PC-3 (cell line): ENCODE measurements at regions not wholly inside any gene's neighbourhood (a gene's known extent, or its start where the extent isn't known, plus 50 kb on each side); places are given as distances from the start of the nearest gene placed in this dataset.
"Not testable (repeated sequence)": the region's sequence is repeated elsewhere in the genome, so short reads cannot be mapped to it uniquely, and the experiment has no call there.

Experiments used
- ATAC-seq: fragments of 200-7000 bp; cut with Tn5 transposase; 2 replicates; pipeline ENCODE4 v1.9.1; 2020; ENCODE audit warnings: mild to moderate bottlenecking, moderate library complexity
- BruUV-seq: library from RNA; stranded (reverse); fragments of 400-500 nt; replicated peaks from 2 replicates; lab custom pipeline; 2021; lab: Mats Ljungman, UMichigan
- CTCF ChIA-PET: fragments of 300-600 bp; sonication (Branson Sonifier 250); formaldehyde crosslinking; loops from one replicate; lab custom pipeline; 2022; ENCODE audit warnings: antibody characterized with exemption; lab: Charles Lee
- POLR2A ChIA-PET: fragments of 300-600 bp; sonication (Branson Sonifier 250); formaldehyde crosslinking; loops from one replicate; lab custom pipeline; 2022; ENCODE audit warnings: antibody characterized with exemption; ENCODE audit not compliant: unreplicated experiment; lab: Charles Lee
- DNase-seq: peaks from one replicate; pipeline ENCODE4 v3.0.0-alpha.2; 2015
- H2AFZ ChIP-seq: fragments of 300-600 bp; sonication (generic); 2 replicates; pipeline ENCODE4 v1.6.0; 2016; ENCODE audit warnings: antibody characterized with exemption, low read length
- H3F3A ChIP-seq: fragments of 300-600 bp; sonication (generic); one replicate; pipeline ENCODE4 v1.6.0; 2017; ENCODE audit warnings: antibody characterized with exemption, low read length, control low read depth, mild to moderate bottlenecking; ENCODE audit not compliant: unreplicated experiment
- H3K27ac ChIP-seq: fragments of 300-600 bp; sonication (generic); 2 replicates; pipeline ENCODE4 v1.5.1; 2016; ENCODE audit warnings: mild to moderate bottlenecking, low read length
- H3K27me3 ChIP-seq: fragments of 300-600 bp; sonication (generic); 2 replicates; pipeline ENCODE4 v1.6.1; 2016; ENCODE audit warnings: low read length, mixed read lengths
- H3K36me3 ChIP-seq: fragments of 300-600 bp; sonication (generic); 2 replicates; pipeline ENCODE4 v1.6.1; 2016; ENCODE audit warnings: low read depth, mixed run types, low read length, mixed read lengths
- H3K4me1 ChIP-seq: fragments of 300-600 bp; sonication (generic); 2 replicates; pipeline ENCODE4 v1.5.1; 2016; ENCODE audit warnings: low read length; ENCODE audit not compliant: insufficient read depth
- H3K4me2 ChIP-seq: fragments of 300-600 bp; sonication (generic); 2 replicates; pipeline ENCODE4 v1.6.0; 2016; ENCODE audit warnings: low read length
- H3K4me3 ChIP-seq: fragments of 300-600 bp; sonication (generic); 2 replicates; pipeline ENCODE4 v1.5.1; 2016; ENCODE audit warnings: mild to moderate bottlenecking, low read length, mixed read lengths
- H3K79me2 ChIP-seq: fragments of 300-600 bp; sonication (generic); 2 replicates; pipeline ENCODE4 v1.6.1; 2017; ENCODE audit warnings: low read length, mixed read lengths
- H3K9ac ChIP-seq: fragments of 300-600 bp; sonication (generic); 2 replicates; pipeline ENCODE4 v1.6.0; 2016; ENCODE audit warnings: mild to moderate bottlenecking, low read length
- H3K9me2 ChIP-seq: fragments of 300-600 bp; sonication (generic); replicated peaks from 2 replicates; pipeline ENCODE4 v1.6.1; 2016; ENCODE audit warnings: mixed run types, low read length, mixed read lengths
- H3K9me3 ChIP-seq: fragments of 300-600 bp; sonication (generic); 2 replicates; pipeline ENCODE4 v1.6.1; 2016; ENCODE audit warnings: low read length, mixed read lengths
- H4K20me1 ChIP-seq: fragments of 300-600 bp; sonication (generic); 2 replicates; pipeline ENCODE4 v1.6.1; 2016; ENCODE audit warnings: low read length, mixed read lengths
- CTCF ChIP-seq: fragments of 300-600 bp; sonication (generic); conservative IDR thresholded peaks from 2 replicates; pipeline ENCODE4 v1.5.1; 2017; ENCODE audit warnings: antibody characterized with exemption, low read depth, mild to moderate bottlenecking, low read length
- EZH2 ChIP-seq: fragments of 300-600 bp; sonication (generic); IDR thresholded peaks from one replicate; pipeline ENCODE4 v1.6.1; 2017; ENCODE audit warnings: antibody characterized with exemption, mild to moderate bottlenecking, low read length; ENCODE audit not compliant: unreplicated experiment
- EZH2phosphoT487 ChIP-seq: fragments of 300-600 bp; sonication (generic); IDR thresholded peaks from 2 replicates; pipeline ENCODE4 v1.6.1; 2018; ENCODE audit warnings: mild to moderate bottlenecking, antibody characterized with exemption, low read length, borderline replicate concordance
- intact Hi-C: fragments of 100-400 bp; cut with micrococcal nuclease; formaldehyde crosslinking; loops from 2 replicates; pipeline ENCODE4 v1.9.0; 2023

GRCh38 chr4:82284858-82285805, 88.7 kb downstream of the HNRNPD start:
- POLR2A ChIA-PET: interaction anchor here (0.5 kb wide), 1 partner anchor 135 kb away, joined by 6 read pairs; no protein-coding TSS in a partner anchor
- H3K4me1 ChIP-seq: no peaks in the 10 kb centered on the region
- CTCF ChIA-PET: interaction anchor here (0.5 to 1.1 kb wide), 4 partner anchors 13 to 1030 kb away, joined by 3 to 7 read pairs (median 4); no protein-coding TSS in a partner anchor
- H3K79me2 ChIP-seq: no peaks in the 10 kb centered on the region
- H3K27ac ChIP-seq: no peak overlapping the region
- no peak overlapping the region for H3K9ac ChIP-seq
- intact Hi-C loops: loop anchor here (5.0 kb wide), 1 partner anchor 77 kb away; no protein-coding TSS in a partner anchor
- TF ChIP-seq CTCF: peak; percentile 72
- TF ChIP-seq EZH2: no peak
- no peaks in the 10 kb centered on the region for H3K9me3 ChIP-seq
- H3K4me2 ChIP-seq: peak overlapping the region; percentile 88
- no peaks in the 10 kb centered on the region for H3K27me3 ChIP-seq
- H2AFZ ChIP-seq: peak overlapping the region; percentile 96
- no peaks in the 10 kb centered on the region for H4K20me1 ChIP-seq
- no peaks in the 10 kb centered on the region for H3F3A ChIP-seq
- no peaks in the 10 kb centered on the region for H3K9me2 ChIP-seq
- ATAC-seq (peak; percentile 100), DNase-seq (peak; percentile 96)
- BruUV-seq: no TSS peak
- H3K4me3 ChIP-seq: peak overlapping the region; percentile 65
- no peaks in the 10 kb centered on the region for H3K36me3 ChIP-seq

GRCh38 chr4:82284475-82284857, 89.3 kb downstream of the HNRNPD start:
- H4K20me1 ChIP-seq: no peaks in the 10 kb centered on the region
- intact Hi-C loops: no loop called here
- ChIA-PET POLR2A (no interaction called here), CTCF (interaction anchor here (0.5 to 1.1 kb wide), 4 partner anchors 13 to 1029 kb away, joined by 3 to 7 read pairs (median 4); no protein-coding TSS in a partner anchor)
- peak overlapping the region; percentile 65 for H3K4me3 ChIP-seq
- H3K9me2 ChIP-seq: no peaks in the 10 kb centered on the region
- DNase-seq (no peak), ATAC-seq (no peak)
- no peak overlapping the region for H3K9ac ChIP-seq
- no peaks in the 10 kb centered on the region for H3K4me1 ChIP-seq
- H3K79me2 ChIP-seq: no peaks in the 10 kb centered on the region
- BruUV-seq: no TSS peak
- H3K4me2 ChIP-seq: peak overlapping the region; percentile 88
- no peaks in the 10 kb centered on the region for H3F3A ChIP-seq
- H3K9me3 ChIP-seq: no peaks in the 10 kb centered on the region
- H3K36me3 ChIP-seq: no peaks in the 10 kb centered on the region
- no peak overlapping the region for H3K27ac ChIP-seq
- peak overlapping the region; percentile 96 for H2AFZ ChIP-seq
- H3K27me3 ChIP-seq: no peaks in the 10 kb centered on the region
- TF ChIP-seq CTCF (no peak), EZH2 (no peak), EZH2phosphoT487 (no peak)

- no TSS peak for BruUV-seq
- no peak overlapping the region for H3K9ac ChIP-seq
- no peaks in the 10 kb centered on the region for H3K9me2 ChIP-seq
- H3K27me3 ChIP-seq: no peaks in the 10 kb centered on the region
- H4K20me1 ChIP-seq: no peaks in the 10 kb centered on the region
- no peak overlapping the region for H2AFZ ChIP-seq
- H3K36me3 ChIP-seq: no peaks in the 10 kb centered on the region
- ChIA-PET POLR2A (no interaction called here), CTCF (no interaction called here)
- no peak overlapping the region for H3K4me3 ChIP-seq
- H3K4me2 ChIP-seq: no peak overlapping the region
- ATAC-seq (no peak), DNase-seq (no peak)
- TF ChIP-seq EZH2 (no peak), EZH2phosphoT487 (no peak)
- no peaks in the 10 kb centered on the region for H3F3A ChIP-seq
- H3K79me2 ChIP-seq: no peaks in the 10 kb centered on the region
- intact Hi-C loops: no loop called here
- no peaks in the 10 kb centered on the region for H3K4me1 ChIP-seq
- H3K27ac ChIP-seq: no peak overlapping the region
- no peaks in the 10 kb centered on the region for H3K9me3 ChIP-seq
Measured at GRCh38 chr4:82282875-82283274, 90.9 kb downstream of the HNRNPD start.

GRCh38 chr4:82279550-82279949, 94.2 kb downstream of the HNRNPD start:
- H3K36me3 ChIP-seq, H3K9me3 ChIP-seq, POLR2A ChIA-PET, DNase-seq, H3K4me2 ChIP-seq, H3K27me3 ChIP-seq, ATAC-seq, CTCF ChIA-PET, H3K9me2 ChIP-seq, H3K9ac ChIP-seq, H3K79me2 ChIP-seq, intact Hi-C loops, BruUV-seq, H4K20me1 ChIP-seq, H2AFZ ChIP-seq, H3K4me3 ChIP-seq, H3F3A ChIP-seq, H3K4me1 ChIP-seq, H3K27ac ChIP-seq: not testable (repeated sequence)
